C4-2B (cell line): ENCODE measurements at regions not wholly inside any gene's neighbourhood (a gene's known extent, or its start where the extent isn't known, plus 50 kb on each side); places are given as distances from the start of the nearest gene placed in this dataset.

Experiments
- CTCF ChIP-seq: fragments of 450-650 bp; conservative IDR thresholded peaks from 2 replicates; pipeline ENCODE4 v1.5.1; 2017; ENCODE audit warnings: mild to moderate bottlenecking
- ZFX ChIP-seq: fragments of 450-650 bp; IDR thresholded peaks from 2 replicates; pipeline ENCODE4 v1.6.1; 2017

- TF ChIP-seq CTCF (no peak), ZFX (no peak)
These were observed 243.5 kb downstream of the GADD45G start for GRCh38 chr9:89848060-89849040.
